ENCODE measurements at regions not wholly inside any gene's neighbourhood (a gene's known extent, or its start where the extent isn't known, plus 50 kb on each side); places are given as distances from the start of the nearest gene placed in this dataset.

DNA sequence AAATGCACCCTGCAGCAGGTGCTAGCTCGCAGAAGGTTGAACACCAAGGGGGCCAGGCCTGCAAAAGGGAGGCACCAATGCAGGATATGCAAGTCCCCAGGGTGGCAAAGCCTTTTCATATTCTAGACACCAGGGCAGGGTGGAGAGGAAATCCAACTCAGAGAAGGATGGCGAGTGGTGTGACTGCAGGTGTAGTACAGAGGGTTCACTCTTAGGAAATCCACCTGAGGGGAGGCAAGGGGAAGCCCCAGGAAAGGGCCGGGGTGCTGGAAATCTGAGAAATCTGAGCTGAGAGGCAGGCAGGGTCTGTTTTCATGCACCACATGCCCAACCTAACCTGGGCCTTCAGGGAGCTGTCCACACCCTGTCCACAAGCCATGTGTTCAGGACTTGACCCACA is 163.2 kb upstream of the CTTNBP2NL start:
- TF ChIP-seq EZH2 (IDR thresholded peaks at IDR 0.05; ENCODE audit: low read length), result no peak
- TF ChIP-seq, protein P1, sequence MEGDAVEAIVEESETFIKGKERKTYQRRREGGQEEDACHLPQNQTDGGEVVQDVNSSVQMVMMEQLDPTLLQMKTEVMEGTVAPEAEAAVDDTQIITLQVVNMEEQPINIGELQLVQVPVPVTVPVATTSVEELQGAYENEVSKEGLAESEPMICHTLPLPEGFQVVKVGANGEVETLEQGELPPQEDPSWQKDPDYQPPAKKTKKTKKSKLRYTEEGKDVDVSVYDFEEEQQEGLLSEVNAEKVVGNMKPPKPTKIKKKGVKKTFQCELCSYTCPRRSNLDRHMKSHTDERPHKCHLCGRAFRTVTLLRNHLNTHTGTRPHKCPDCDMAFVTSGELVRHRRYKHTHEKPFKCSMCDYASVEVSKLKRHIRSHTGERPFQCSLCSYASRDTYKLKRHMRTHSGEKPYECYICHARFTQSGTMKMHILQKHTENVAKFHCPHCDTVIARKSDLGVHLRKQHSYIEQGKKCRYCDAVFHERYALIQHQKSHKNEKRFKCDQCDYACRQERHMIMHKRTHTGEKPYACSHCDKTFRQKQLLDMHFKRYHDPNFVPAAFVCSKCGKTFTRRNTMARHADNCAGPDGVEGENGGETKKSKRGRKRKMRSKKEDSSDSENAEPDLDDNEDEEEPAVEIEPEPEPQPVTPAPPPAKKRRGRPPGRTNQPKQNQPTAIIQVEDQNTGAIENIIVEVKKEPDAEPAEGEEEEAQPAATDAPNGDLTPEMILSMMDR (optimal IDR thresholded peaks at IDR 0.05 in 1 of 3, IDR thresholded peaks at IDR 0.05 in 1 of 3, conservative IDR thresholded peaks at IDR 0.05 in 1 of 3; ENCODE audit: extremely low read depth in 1 of 3, insufficient read depth in 2 of 3, low read length in 3 of 3), result no peak
- Histone ChIP-seq H2AFZ (ENCODE audit: control insufficient read depth, low read length) (no peak overlapping the region), H3K4me2 (ENCODE audit: control insufficient read depth, extremely low read depth, insufficient read depth, low read depth, low read length) (no peak overlapping the region), H3K9me3 (ENCODE audit: control insufficient read depth, low read depth, low read length) (no peaks in the 10 kb centered on the region), H3K36me3 (ENCODE audit: control insufficient read depth in 2 of 2, extremely low read depth in 1 of 2, insufficient read depth in 2 of 2, low read length in 2 of 2) (no peaks in the 10 kb centered on the region), H3K27me3 (ENCODE audit: control insufficient read depth, extremely low read depth, insufficient read depth, low read length) (peaks cover 4% of the 10 kb centered on the region), H3K4me3 (ENCODE audit: control insufficient read depth in 2 of 3, extremely low read depth in 1 of 3, insufficient read depth in 2 of 3, low read depth in 1 of 3, low read length in 3 of 3) (no peak overlapping the region), H3K9me1 (ENCODE audit: control insufficient read depth, extremely low read depth, insufficient read depth, low read length) (no peaks in the 10 kb centered on the region), H3K27ac (ENCODE audit: control insufficient read depth, insufficient read depth, low read length) (no peak overlapping the region), H4K20me1 (ENCODE audit: control insufficient read depth, extremely low read depth, insufficient read depth, low read length) (no peaks in the 10 kb centered on the region), H3K9ac (ENCODE audit: control insufficient read depth, extremely low read depth, insufficient read depth, low read length) (no peak overlapping the region), H3K4me1 (ENCODE audit: control insufficient read depth, extremely low read depth, insufficient read depth, low read length) (no peaks in the 10 kb centered on the region), H3K79me2 (ENCODE audit: control insufficient read depth, insufficient read depth, low read length) (no peaks in the 10 kb centered on the region)
- no peak for FAIRE-seq
- DNase-seq (ENCODE audit: low read depth, low spot score), result no peak
- dilution Hi-C loops (cut with MboI; ENCODE audit: extremely low pct_ligation_motif_present, low sequenced_read_pairs), result no loop called here

DNA sequence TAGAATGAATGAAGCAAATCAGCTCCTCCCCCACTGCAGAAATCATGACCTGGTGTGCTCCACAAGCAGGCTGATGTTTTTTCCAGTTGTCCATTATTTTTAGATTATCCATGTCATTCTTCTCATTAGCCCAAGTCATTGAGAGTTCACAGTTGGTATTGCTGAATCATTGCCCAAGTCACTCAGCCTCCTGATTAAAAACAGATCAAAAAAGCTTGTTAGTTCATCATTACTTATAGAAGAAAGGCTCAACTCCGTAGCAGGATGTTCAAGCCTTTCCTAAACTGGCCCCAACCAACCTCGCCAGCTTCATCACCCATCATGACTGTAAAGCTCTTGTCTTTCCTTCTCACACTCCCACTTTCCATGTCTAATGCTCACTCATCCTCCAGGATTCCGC is 161.3 kb upstream of the CTTNBP2NL start:
- Histone ChIP-seq H3K27me3 (ENCODE audit: control insufficient read depth, extremely low read depth, insufficient read depth, low read length) (peaks cover 4% of the 10 kb centered on the region), H3K9me3 (ENCODE audit: control insufficient read depth, low read depth, low read length) (no peaks in the 10 kb centered on the region), H2AFZ (ENCODE audit: control insufficient read depth, low read length) (no peak overlapping the region), H3K4me1 (ENCODE audit: control insufficient read depth, extremely low read depth, insufficient read depth, low read length) (no peaks in the 10 kb centered on the region), H3K4me3 (ENCODE audit: control insufficient read depth in 2 of 3, extremely low read depth in 1 of 3, insufficient read depth in 2 of 3, low read depth in 1 of 3, low read length in 3 of 3) (no peak overlapping the region), H3K36me3 (ENCODE audit: control insufficient read depth in 2 of 2, extremely low read depth in 1 of 2, insufficient read depth in 2 of 2, low read length in 2 of 2) (no peaks in the 10 kb centered on the region), H3K9me1 (ENCODE audit: control insufficient read depth, extremely low read depth, insufficient read depth, low read length) (no peaks in the 10 kb centered on the region), H3K4me2 (ENCODE audit: control insufficient read depth, extremely low read depth, insufficient read depth, low read depth, low read length) (no peak overlapping the region), H3K79me2 (ENCODE audit: control insufficient read depth, insufficient read depth, low read length) (no peaks in the 10 kb centered on the region), H4K20me1 (ENCODE audit: control insufficient read depth, extremely low read depth, insufficient read depth, low read length) (no peaks in the 10 kb centered on the region), H3K9ac (ENCODE audit: control insufficient read depth, extremely low read depth, insufficient read depth, low read length) (no peak overlapping the region), H3K27ac (ENCODE audit: control insufficient read depth, insufficient read depth, low read length) (no peak overlapping the region)
- no peak for TF ChIP-seq EZH2 (IDR thresholded peaks at IDR 0.05; ENCODE audit: low read length)
- TF ChIP-seq, protein P1 (optimal IDR thresholded peaks at IDR 0.05 in 1 of 3, IDR thresholded peaks at IDR 0.05 in 1 of 3, conservative IDR thresholded peaks at IDR 0.05 in 1 of 3; ENCODE audit: extremely low read depth in 1 of 3, insufficient read depth in 2 of 3, low read length in 3 of 3), result no peak
- dilution Hi-C loops (cut with MboI; ENCODE audit: extremely low pct_ligation_motif_present, low sequenced_read_pairs), result no loop called here
- FAIRE-seq (no peak), DNase-seq (ENCODE audit: low read depth, low spot score) (no peak)
